Limb (tissue), 2 donors: ENCODE measurements at regions not wholly inside any gene's neighbourhood (a gene's known extent, or its start where the extent isn't known, plus 50 kb on each side); places are given as distances from the start of the nearest gene placed in this dataset.

Source experiments
- DNase-seq, 2 donors: peaks; one replicate each; pipeline ENCODE4 v3.0.0-alpha.2; 2016; ENCODE audit errors: extremely low spot score in 2 of 2

GRCh38 chr1:90501281-90501680, 215.8 kb downstream of the BARHL2 start:
- DNase-seq = no peak

GRCh38 chr1:90494748-90495282, 222.3 kb downstream of the BARHL2 start:
- DNase-seq = no peak

- no peak for DNase-seq
These were observed 228.7 kb downstream of the BARHL2 start for GRCh38 chr1:90488451-90488850.

- DNase-seq = no peak
These were observed 230.1 kb downstream of the BARHL2 start for GRCh38 chr1:90486996-90487395.

- DNase-seq = no peak
These were observed 230.8 kb downstream of the BARHL2 start for GRCh38 chr1:90486134-90486824.

GRCh38 chr1:90480271-90480835, 236.7 kb downstream of the BARHL2 start:
- no peak for DNase-seq

- DNase-seq = no peak
These were observed 240.1 kb downstream of the BARHL2 start for GRCh38 chr1:90476994-90477393.

- DNase-seq = no peak
These were observed 240.7 kb downstream of the BARHL2 start for GRCh38 chr1:90476411-90476810.

- peak in 1 of 2 donors; percentile 33 for DNase-seq
These were observed 241.5 kb downstream of the BARHL2 start for GRCh38 chr1:90475631-90476030.

- no peak for DNase-seq
These were observed 242.4 kb downstream of the BARHL2 start for GRCh38 chr1:90474731-90475130.

GRCh38 chr1:90474158-90474557, 242.9 kb downstream of the BARHL2 start:
- DNase-seq = no peak

GRCh38 chr1:90472775-90473174, 244.3 kb downstream of the BARHL2 start:
- DNase-seq = no peak

GRCh38 chr1:90459570-90459969, 257.5 kb downstream of the BARHL2 start:
- no peak for DNase-seq

GRCh38 chr1:90457985-90458384, 259.1 kb downstream of the BARHL2 start:
- no peak for DNase-seq

- no peak for DNase-seq
These were observed 264.6 kb downstream of the BARHL2 start for GRCh38 chr1:90452491-90452890.

GRCh38 chr1:90443354-90443753, 273.7 kb downstream of the BARHL2 start:
- DNase-seq = no peak

- peak in 1 of 2 donors; percentile 49 for DNase-seq
These were observed 281.8 kb downstream of the BARHL2 start for GRCh38 chr1:90435351-90435750.

- no peak for DNase-seq
These were observed 282.6 kb downstream of the BARHL2 start for GRCh38 chr1:90434460-90434859.

- DNase-seq = no peak
These were observed 300.0 kb downstream of the BARHL2 start for GRCh38 chr1:90417126-90417525.

- no peak for DNase-seq
These were observed 302.9 kb downstream of the BARHL2 start for GRCh38 chr1:90414201-90414600.

- no peak for DNase-seq
These were observed 303.6 kb downstream of the BARHL2 start for GRCh38 chr1:90413519-90413918.

GRCh38 chr1:90412563-90412962, 304.5 kb downstream of the BARHL2 start:
- no peak for DNase-seq

- DNase-seq = no peak
These were observed 305.9 kb downstream of the BARHL2 start for GRCh38 chr1:90411185-90411584.
